Central memory CD8-positive, alpha-beta T cell (primary cell): ENCODE measurements at regions not wholly inside any gene's neighbourhood (a gene's known extent, or its start where the extent isn't known, plus 50 kb on each side); places are given as distances from the start of the nearest gene placed in this dataset.

ENCODE experiments used
- ATAC-seq: fragments of 150-1000 bp; cut with Tn5 transposase; replicated peaks from 2 replicates; pipeline ENCODE4 v1.10.0; 2022; ENCODE audit warnings: mild to moderate bottlenecking, moderate FRiP score, moderate number of reproducible peaks; ENCODE audit not compliant: poor library complexity, severe bottlenecking; ENCODE audit errors: extremely low read depth
- DNase-seq, 2 donors: peaks; one replicate each; pipeline ENCODE4 v3.0.0; 2021; ENCODE audit warnings: low spot score in 2 of 2
- H3K27ac Mint-ChIP-seq: one replicate; pipeline ENCODE4 v1.8.0; 2022; ENCODE audit warnings: low read depth, mild to moderate bottlenecking, moderate library complexity, mixed read lengths
- H3K27me3 Mint-ChIP-seq: one replicate; pipeline ENCODE4 v1.8.0; 2022; ENCODE audit warnings: mixed read lengths
- H3K36me3 Mint-ChIP-seq: one replicate; pipeline ENCODE4 v1.8.0; 2022; ENCODE audit warnings: mild to moderate bottlenecking, moderate library complexity, mixed read lengths; ENCODE audit not compliant: insufficient read depth
- H3K4me1 Mint-ChIP-seq: one replicate; pipeline ENCODE4 v1.8.0; 2022; ENCODE audit warnings: mixed read lengths
- H3K4me3 Mint-ChIP-seq: one replicate; pipeline ENCODE4 v1.8.0; 2022; ENCODE audit warnings: mild to moderate bottlenecking, moderate library complexity, mixed read lengths
- H3K9me3 Mint-ChIP-seq: one replicate; pipeline ENCODE4 v1.8.0; 2022; ENCODE audit warnings: mixed read lengths

GRCh38 chr3:73321286-73321999 lies 260.0 kb downstream of the EBLN2 start:
- Mint-ChIP-seq H3K36me3 (no peaks in the 10 kb centered on the region), H3K27ac (no peak overlapping the region), H3K27me3 (no peaks in the 10 kb centered on the region), H3K9me3 (peaks cover 12% of the 10 kb centered on the region), H3K4me3 (no peak overlapping the region), H3K4me1 (no peaks in the 10 kb centered on the region)
- ATAC-seq: no peak
- DNase-seq: no peak

- DNase-seq (no peak), ATAC-seq (no peak)
- peaks cover 12% of the 10 kb centered on the region for H3K9me3 Mint-ChIP-seq
- H3K4me1 Mint-ChIP-seq: no peaks in the 10 kb centered on the region
- H3K27ac Mint-ChIP-seq: no peak overlapping the region
- H3K27me3 Mint-ChIP-seq: no peaks in the 10 kb centered on the region
- H3K4me3 Mint-ChIP-seq: no peak overlapping the region
- no peaks in the 10 kb centered on the region for H3K36me3 Mint-ChIP-seq
Measured at GRCh38 chr3:73324203-73325155, 263.0 kb downstream of the EBLN2 start.

GRCh38 chr3:73326396-73326795 lies 264.9 kb downstream of the EBLN2 start:
- H3K4me3 Mint-ChIP-seq: no peak overlapping the region
- H3K27me3 Mint-ChIP-seq: no peaks in the 10 kb centered on the region
- H3K36me3 Mint-ChIP-seq: no peaks in the 10 kb centered on the region
- ATAC-seq (no peak), DNase-seq (no peak)
- H3K9me3 Mint-ChIP-seq: peaks cover 6% of the 10 kb centered on the region
- H3K4me1 Mint-ChIP-seq: no peaks in the 10 kb centered on the region
- H3K27ac Mint-ChIP-seq: no peak overlapping the region

GRCh38 chr3:73327052-73327451 lies 265.6 kb downstream of the EBLN2 start:
- Mint-ChIP-seq H3K36me3 (no peaks in the 10 kb centered on the region), H3K4me3 (no peak overlapping the region), H3K27me3 (no peaks in the 10 kb centered on the region), H3K27ac (no peak overlapping the region), H3K9me3 (peaks cover 6% of the 10 kb centered on the region), H3K4me1 (no peaks in the 10 kb centered on the region)
- ATAC-seq (no peak), DNase-seq (no peak)
